Stimulated activated naive CD8-positive, alpha-beta T cell treated with anti-CD3 and anti-CD28 coated beads, Interleukin-15, amount 100 ng/mL, for 72 hours (primary cell): ENCODE measurements at regions not wholly inside any gene's neighbourhood (a gene's known extent, or its start where the extent isn't known, plus 50 kb on each side); places are given as distances from the start of the nearest gene placed in this dataset.
"Not testable (repeated sequence)": the region's sequence is repeated elsewhere in the genome, so short reads cannot be mapped to it uniquely, and the experiment has no call there.

ENCODE experiments used
- ATAC-seq: fragments of 150-1000 bp; cut with Tn5 transposase; 2 replicates; pipeline ENCODE4 v1.10.0; 2021; ENCODE audit warnings: mild to moderate bottlenecking, moderate library complexity
- DNase-seq, 2 donors: peaks; one replicate each; pipeline ENCODE4 v3.0.0; 2021 to 2022
- H3K27ac Mint-ChIP-seq, 2 donors: one replicate each; pipeline ENCODE4 v1.8.0; 2022; ENCODE audit warnings: mild to moderate bottlenecking in 2 of 2, mixed read lengths in 2 of 2, moderate library complexity in 2 of 2
- H3K27me3 Mint-ChIP-seq: one replicate; pipeline ENCODE4 v1.8.0; 2022; ENCODE audit warnings: mixed read lengths
- H3K4me1 Mint-ChIP-seq: one replicate; pipeline ENCODE4 v1.8.0; 2022; ENCODE audit warnings: mild to moderate bottlenecking, mixed read lengths
- H3K4me3 Mint-ChIP-seq, 2 donors: one replicate each; pipeline ENCODE4 v1.8.0; 2022; ENCODE audit warnings: mild to moderate bottlenecking in 2 of 2, mixed read lengths in 2 of 2, moderate library complexity in 1 of 2
- H3K9me3 Mint-ChIP-seq, 2 donors: one replicate each; pipeline ENCODE4 v1.8.0; 2022; ENCODE audit warnings: mixed read lengths in 2 of 2

DNA sequence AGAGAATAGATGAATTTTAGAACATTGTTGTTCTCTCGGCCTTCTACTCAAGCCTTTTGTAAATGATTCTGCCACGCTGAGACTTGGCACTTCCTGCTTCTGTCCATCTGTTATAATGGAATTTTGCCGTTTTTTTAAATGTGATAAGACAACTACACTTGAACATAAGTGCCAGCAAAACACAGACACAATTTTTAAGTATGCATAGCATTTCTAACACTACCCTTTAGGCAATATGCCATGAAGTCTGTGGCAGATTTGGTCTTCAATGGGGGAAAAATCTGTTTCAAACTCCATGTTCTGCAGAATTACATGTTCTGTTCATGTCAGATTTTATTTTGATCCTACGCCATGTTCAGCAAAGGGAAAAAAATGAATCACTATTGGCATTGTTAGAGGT is 1170.7 kb upstream of the SLC39A10 start:
- no peak for ATAC-seq
- no peak for DNase-seq
- Mint-ChIP-seq H3K4me3 (no peak overlapping the region), H3K27ac (no peak overlapping the region), H3K9me3 (no peaks in the 10 kb centered on the region), H3K27me3 (no peaks in the 10 kb centered on the region), H3K4me1 (no peaks in the 10 kb centered on the region)

GRCh38 chr2:194483041-194483440 is 1174.0 kb upstream of the SLC39A10 start:
- no peak for ATAC-seq
- Mint-ChIP-seq H3K4me1 (no peaks in the 10 kb centered on the region), H3K27me3 (no peaks in the 10 kb centered on the region), H3K9me3 (no peaks in the 10 kb centered on the region), H3K4me3 (no peak overlapping the region), H3K27ac (no peak overlapping the region)
- DNase-seq: no peak

DNA sequence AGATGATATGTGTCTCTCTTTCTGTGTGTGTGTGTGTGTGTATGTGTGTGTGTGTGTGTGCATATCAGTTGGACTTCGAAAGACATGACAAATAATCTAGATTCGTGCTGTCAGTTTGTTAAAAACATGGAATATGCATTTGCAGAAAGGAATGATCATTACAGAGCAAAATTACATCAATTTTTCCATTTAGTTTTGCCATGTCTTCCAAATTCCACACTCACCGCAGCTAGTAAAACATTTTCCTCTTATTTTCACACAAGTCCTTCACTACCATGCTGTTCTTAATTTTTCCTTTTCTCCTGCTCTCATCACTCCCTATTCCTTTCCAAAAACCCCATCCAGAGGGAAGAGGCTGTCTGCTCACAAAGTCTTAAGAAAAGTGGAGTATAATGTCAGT is 1191.4 kb upstream of the SLC39A10 start:
- Mint-ChIP-seq H3K4me3 (no peak overlapping the region), H3K27ac (no peak overlapping the region)

GRCh38 chr2:194464964-194465638 is 1191.9 kb upstream of the SLC39A10 start:
- no peaks in the 10 kb centered on the region for H3K27me3 Mint-ChIP-seq

More for the DNA sequence above, 1191.4 kb upstream of the SLC39A10 start:
- no peak for DNase-seq
- H3K27me3 Mint-ChIP-seq: no peaks in the 10 kb centered on the region
- ATAC-seq: no peak
- H3K4me1 Mint-ChIP-seq: no peaks in the 10 kb centered on the region
- H3K9me3 Mint-ChIP-seq: no peaks in the 10 kb centered on the region

GRCh38 chr2:194462883-194463282 is 1194.1 kb upstream of the SLC39A10 start:
- not testable (repeated sequence) for H3K27me3 Mint-ChIP-seq, DNase-seq, H3K4me3 Mint-ChIP-seq, H3K9me3 Mint-ChIP-seq, H3K4me1 Mint-ChIP-seq, H3K27ac Mint-ChIP-seq, ATAC-seq

More at GRCh38 chr2:194464964-194465638, 1191.9 kb upstream of the SLC39A10 start:
- ATAC-seq (peak; percentile 90), DNase-seq (peak in 1 of 2 donors; percentile 9)
- no peaks in the 10 kb centered on the region for H3K9me3 Mint-ChIP-seq
- H3K27ac Mint-ChIP-seq: no peak overlapping the region
- no peak overlapping the region for H3K4me3 Mint-ChIP-seq
- H3K4me1 Mint-ChIP-seq: no peaks in the 10 kb centered on the region

GRCh38 chr2:194455358-194455757 is 1201.7 kb upstream of the SLC39A10 start:
- Mint-ChIP-seq H3K4me3 (no peak overlapping the region), H3K27ac (no peak overlapping the region), H3K9me3 (no peaks in the 10 kb centered on the region), H3K27me3 (no peaks in the 10 kb centered on the region), H3K4me1 (no peaks in the 10 kb centered on the region)
- no peak for DNase-seq
- no peak for ATAC-seq

GRCh38 chr2:194452504-194452903 is 1204.5 kb upstream of the SLC39A10 start:
- no peaks in the 10 kb centered on the region for H3K4me1 Mint-ChIP-seq
- no peaks in the 10 kb centered on the region for H3K9me3 Mint-ChIP-seq
- DNase-seq: no peak
- no peak overlapping the region for H3K27ac Mint-ChIP-seq
- ATAC-seq: no peak
- H3K4me3 Mint-ChIP-seq: no peak overlapping the region
- H3K27me3 Mint-ChIP-seq: no peaks in the 10 kb centered on the region

DNA sequence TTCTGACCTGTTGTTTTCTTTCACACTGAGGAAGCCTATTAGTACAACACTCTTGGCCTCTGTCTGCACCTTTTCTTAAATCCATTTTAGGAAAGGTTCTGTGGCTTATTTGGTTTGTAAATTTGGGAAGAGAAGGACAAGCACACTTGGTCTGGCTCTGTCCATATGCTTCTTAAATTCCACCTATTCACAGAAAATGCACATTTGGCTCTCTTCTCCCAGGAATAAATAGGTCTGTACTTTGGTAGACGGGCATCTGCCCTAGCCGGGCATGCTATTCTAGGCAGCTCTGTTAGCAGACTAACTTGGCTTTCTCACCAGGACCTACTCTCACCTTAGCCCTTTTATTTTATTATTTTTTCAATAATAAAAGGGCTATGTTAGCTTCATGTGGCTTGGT is 1211.8 kb upstream of the SLC39A10 start:
- H3K9me3 Mint-ChIP-seq: peaks cover 11 to 22% of the 10 kb centered on the region in 2 donors
- H3K27me3 Mint-ChIP-seq: no peaks in the 10 kb centered on the region
- DNase-seq (no peak), ATAC-seq (no peak)
- H3K4me3 Mint-ChIP-seq: no peak overlapping the region
- no peaks in the 10 kb centered on the region for H3K4me1 Mint-ChIP-seq
- H3K27ac Mint-ChIP-seq: no peak overlapping the region

DNA sequence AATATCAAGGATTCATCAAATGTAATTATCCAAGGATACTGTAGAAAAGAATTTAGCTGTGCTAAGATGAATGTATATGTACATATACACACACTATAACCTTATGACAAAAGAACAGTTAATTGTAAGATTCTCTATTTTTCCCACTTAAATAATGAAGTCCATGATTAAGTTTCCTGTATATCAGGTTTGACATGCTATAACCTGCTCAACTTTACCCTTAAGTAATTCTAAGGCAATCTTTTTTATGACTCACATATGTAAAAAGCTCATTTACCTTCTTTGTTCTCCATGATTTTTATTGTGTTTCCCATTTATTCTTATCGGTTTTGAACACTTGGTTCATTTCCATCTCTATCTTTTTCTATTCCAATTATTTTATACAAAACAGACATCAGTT is 1213.1 kb upstream of the SLC39A10 start:
- H3K27ac Mint-ChIP-seq: no peak overlapping the region
- ATAC-seq (no peak), DNase-seq (no peak)
- H3K4me3 Mint-ChIP-seq: no peak overlapping the region
- H3K27me3 Mint-ChIP-seq: no peaks in the 10 kb centered on the region
- no peaks in the 10 kb centered on the region for H3K4me1 Mint-ChIP-seq
- peaks cover 12 to 22% of the 10 kb centered on the region in 2 donors for H3K9me3 Mint-ChIP-seq

DNA sequence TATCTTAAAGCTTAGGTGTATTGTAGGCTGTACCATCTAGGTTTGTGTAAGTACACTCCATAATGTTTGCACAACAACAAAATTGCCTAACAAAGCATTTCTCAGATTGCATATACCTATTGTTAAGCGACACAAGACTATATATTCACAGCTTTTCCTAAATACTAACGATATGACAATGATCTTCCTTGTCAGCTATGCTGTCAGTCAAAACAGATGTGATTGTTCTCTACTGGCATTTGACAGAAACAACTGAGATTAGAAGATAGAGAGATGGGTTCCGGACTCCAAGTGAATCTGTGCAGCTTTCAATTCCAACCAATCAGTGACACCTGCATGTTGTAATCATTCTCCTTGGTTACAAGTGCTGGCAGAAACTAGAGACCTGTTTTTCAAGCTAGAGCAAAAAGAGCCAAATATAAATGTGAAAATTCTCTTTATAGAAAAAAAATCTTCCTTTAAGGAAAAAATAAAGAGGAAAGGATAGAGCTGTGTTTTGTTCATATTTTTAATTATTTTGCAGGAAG is 1232.3 kb upstream of the SLC39A10 start:
- ATAC-seq (no peak), DNase-seq (no peak)
- Mint-ChIP-seq H3K4me1 (no peaks in the 10 kb centered on the region), H3K27ac (no peak overlapping the region), H3K4me3 (no peak overlapping the region), H3K27me3 (no peaks in the 10 kb centered on the region), H3K9me3 (no peaks in the 10 kb centered on the region)

DNA sequence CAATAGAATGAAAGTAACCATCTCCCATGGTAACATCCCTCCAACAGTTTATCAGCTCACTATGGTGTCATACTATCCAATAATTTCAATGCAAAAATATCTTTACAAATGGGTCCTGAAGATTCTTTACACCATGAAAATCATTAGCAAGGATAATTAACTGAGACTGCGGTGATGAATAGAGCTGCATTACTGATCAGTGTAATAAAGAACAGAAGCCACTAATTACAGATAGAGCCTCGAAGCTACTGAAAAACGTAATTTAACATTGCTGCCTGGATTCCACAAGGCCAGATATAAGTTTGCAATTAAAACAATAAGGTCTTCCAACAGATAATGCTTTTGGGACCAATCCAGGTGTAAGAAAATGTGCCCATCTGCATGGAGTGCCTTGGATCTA is 1245.8 kb upstream of the SLC39A10 start:
- DNase-seq (no peak), ATAC-seq (no peak)
- no peaks in the 10 kb centered on the region for H3K9me3 Mint-ChIP-seq
- H3K4me1 Mint-ChIP-seq: no peaks in the 10 kb centered on the region
- H3K4me3 Mint-ChIP-seq: no peak overlapping the region
- no peak overlapping the region for H3K27ac Mint-ChIP-seq
- no peaks in the 10 kb centered on the region for H3K27me3 Mint-ChIP-seq

DNA sequence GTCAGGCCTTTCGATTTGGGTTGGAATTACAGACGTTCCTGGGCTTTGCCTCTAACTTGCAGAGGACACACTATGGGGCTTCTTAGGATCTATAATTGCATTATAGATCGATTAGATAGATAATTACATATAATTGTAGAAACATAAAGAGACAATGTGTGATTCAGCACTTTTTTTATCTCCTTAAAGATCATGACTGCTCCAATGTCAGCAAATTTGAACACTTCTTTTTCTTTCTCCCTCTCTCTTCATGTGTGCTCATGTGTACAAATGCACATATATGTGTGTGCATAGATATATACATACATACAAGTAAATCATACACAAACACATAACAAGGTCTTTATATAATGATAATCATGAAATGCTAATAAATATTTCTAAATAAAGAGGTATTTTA is 1261.2 kb upstream of the SLC39A10 start:
- Mint-ChIP-seq H3K27me3 (no peaks in the 10 kb centered on the region), H3K27ac (no peak overlapping the region), H3K4me3 (no peak overlapping the region), H3K4me1 (no peaks in the 10 kb centered on the region), H3K9me3 (peaks cover 7 to 11% of the 10 kb centered on the region in 2 donors)
- ATAC-seq: no peak
- no peak for DNase-seq

DNA sequence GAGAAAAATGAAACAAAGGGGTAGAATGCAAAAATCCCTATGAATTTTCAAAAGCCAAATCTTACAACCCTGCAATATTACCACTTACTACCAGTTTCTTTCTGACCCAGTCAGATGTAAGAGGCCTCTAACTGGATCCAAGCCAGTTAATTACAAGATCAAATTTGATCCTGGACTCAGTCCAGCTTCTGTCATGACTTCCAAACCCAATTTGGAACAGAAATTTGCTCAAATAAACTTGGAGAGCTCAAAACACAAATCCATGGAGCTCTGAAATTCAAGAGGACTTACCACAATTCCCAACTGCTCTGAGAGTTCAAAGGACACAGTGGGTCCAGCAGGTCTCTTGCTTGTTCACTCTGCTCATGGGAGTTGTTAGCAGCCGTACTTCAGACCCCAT is 1271.7 kb upstream of the SLC39A10 start:
- no peak overlapping the region for H3K27ac Mint-ChIP-seq
- no peaks in the 10 kb centered on the region for H3K4me1 Mint-ChIP-seq
- no peak for ATAC-seq
- H3K9me3 Mint-ChIP-seq: peaks cover 0 to 12% of the 10 kb centered on the region in 2 donors
- no peaks in the 10 kb centered on the region for H3K27me3 Mint-ChIP-seq
- H3K4me3 Mint-ChIP-seq: no peak overlapping the region
- DNase-seq: no peak

GRCh38 chr2:194383401-194383800 is 1273.6 kb upstream of the SLC39A10 start:
- H3K27me3 Mint-ChIP-seq: no peaks in the 10 kb centered on the region
- ATAC-seq (no peak), DNase-seq (no peak)
- H3K27ac Mint-ChIP-seq: no peak overlapping the region
- H3K4me3 Mint-ChIP-seq: no peak overlapping the region
- H3K9me3 Mint-ChIP-seq: peaks cover 0 to 12% of the 10 kb centered on the region in 2 donors
- no peaks in the 10 kb centered on the region for H3K4me1 Mint-ChIP-seq

GRCh38 chr2:194382221-194382620 is 1274.8 kb upstream of the SLC39A10 start:
- no peak for ATAC-seq
- Mint-ChIP-seq H3K27me3 (no peaks in the 10 kb centered on the region), H3K9me3 (peaks cover 0 to 12% of the 10 kb centered on the region in 2 donors)

DNA sequence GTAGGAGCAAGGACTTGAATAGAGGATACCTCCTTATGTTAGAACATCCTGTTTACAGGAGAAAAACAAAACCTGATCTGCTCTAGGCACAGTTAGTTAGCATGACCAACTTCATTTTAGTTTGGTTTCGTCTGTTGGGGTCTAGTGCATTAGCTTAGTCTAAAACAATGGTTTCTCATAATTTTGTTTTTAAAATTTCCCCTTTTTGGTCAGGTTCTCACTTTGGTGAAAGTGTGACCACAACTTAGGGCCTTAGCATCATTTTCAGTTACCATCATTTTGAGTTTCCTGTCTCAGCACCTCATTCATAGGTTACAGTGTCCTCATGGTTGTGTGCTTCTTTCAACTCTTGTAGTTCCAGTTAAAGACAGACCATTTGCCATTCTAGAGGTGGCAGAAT is 1277.0 kb upstream of the SLC39A10 start:
- Mint-ChIP-seq H3K27ac (no peak overlapping the region), H3K27me3 (no peaks in the 10 kb centered on the region), H3K4me3 (no peak overlapping the region), H3K9me3 (peaks cover 0 to 12% of the 10 kb centered on the region in 2 donors), H3K4me1 (no peaks in the 10 kb centered on the region)
- DNase-seq: no peak
- peak; percentile 31 for ATAC-seq

More at GRCh38 chr2:194382221-194382620, 1274.8 kb upstream of the SLC39A10 start:
- H3K27ac Mint-ChIP-seq: no peak overlapping the region
- no peak for DNase-seq
- H3K4me3 Mint-ChIP-seq: no peak overlapping the region
- no peaks in the 10 kb centered on the region for H3K4me1 Mint-ChIP-seq

- not testable (repeated sequence) for DNase-seq, ATAC-seq, H3K4me1 Mint-ChIP-seq, H3K27ac Mint-ChIP-seq, H3K4me3 Mint-ChIP-seq, H3K9me3 Mint-ChIP-seq, H3K27me3 Mint-ChIP-seq
Observed at GRCh38 chr2:194367390-194367789, 1289.6 kb upstream of the SLC39A10 start.
